Gastrocnemius medialis (tissue), 4 donors: ENCODE measurements at regions not wholly inside any gene's neighbourhood (a gene's known extent, or its start where the extent isn't known, plus 50 kb on each side); places are given as distances from the start of the nearest gene placed in this dataset.

Experiments used
- ATAC-seq, 2 donors: fragments of 150-250 bp; one replicate each; pipeline ENCODE4 v1.9.1; 2016
- DNase-seq, 2 donors: peaks; one replicate each; pipeline ENCODE4 v3.0.0-alpha.2; 2019
- H3K27ac ChIP-seq, 4 donors: fragments of 200-600 bp; sonication (generic); 1 replicate in 1 of 4; 2 replicates in 3 of 4; pipeline ENCODE4 v1.5.1; 2016 to 2018; ENCODE audit warnings: mild to moderate bottlenecking in 2 of 4, moderate library complexity in 1 of 4
- H3K27me3 ChIP-seq, 3 donors: fragments of 200-600 bp; sonication (generic) in 2 of 3; 1 replicate in 1 of 3; 2 replicates in 2 of 3; pipeline versions ENCODE4 v1.5.1 to v1.6.0; 2016 to 2019; ENCODE audit warnings: mild to moderate bottlenecking in 1 of 3, moderate library complexity in 1 of 3
- H3K36me3 ChIP-seq, 2 donors: fragments of 200-600 bp; sonication (generic) in 1 of 2; one replicate each; pipeline ENCODE4 v1.5.1; 2017 to 2018
- H3K4me1 ChIP-seq, 2 donors: fragments of 200-600 bp; sonication (generic) in 1 of 2; one replicate each; pipeline ENCODE4 v1.5.1; 2016 to 2017; ENCODE audit warnings: mild to moderate bottlenecking in 2 of 2
- H3K4me3 ChIP-seq, 4 donors: fragments of 200-600 bp; sonication (generic) in 3 of 4; 1 replicate in 1 of 4; 2 replicates in 3 of 4; pipeline ENCODE4 v1.5.1; 2016 to 2019; ENCODE audit warnings: mild to moderate bottlenecking in 2 of 4
- H3K9me3 ChIP-seq, 3 donors: fragments of 200-600 bp; sonication (generic) in 2 of 3; 1 replicate in 1 of 3; 2 replicates in 2 of 3; pipeline ENCODE4 v1.5.1; 2016 to 2019
- CTCF ChIP-seq, 5 experiments: fragments of 450-650 bp in 3 of 5; fragments of 200-600 bp in 2 of 5; sonication (generic) in 2 of 5; IDR thresholded peaks in 4 of 5; conservative IDR thresholded peaks in 1 of 5; 1 replicate in 4 of 5; 2 replicates in 1 of 5; pipeline ENCODE4 v1.5.1; 2016 to 2019; ENCODE audit warnings: antibody characterized with exemption in 5 of 5, mild to moderate bottlenecking in 3 of 5, moderate library complexity in 3 of 5
- POLR2A ChIP-seq, 2 donors: fragments of 450-650 bp; IDR thresholded peaks; one replicate each; pipeline ENCODE4 v1.6.1; 2017; ENCODE audit warnings: antibody characterized with exemption in 2 of 2, mild to moderate bottlenecking in 2 of 2, moderate library complexity in 2 of 2
- in situ Hi-C, 4 donors: fragments of 200-750 bp; cut with MboI; loops; one replicate each; pipeline versions ENCODE4 v1.15.0 to v1.8.0; 2017; ENCODE audit warnings: low sequenced_read_pairs in 4 of 4
- intact Hi-C: fragments of 100-400 bp; cut with DNase I; formaldehyde crosslinking; loops from one replicate; pipeline ENCODE4 v1.15.1; 2023; ENCODE audit warnings: low total_unique reads

- Histone ChIP-seq H3K4me1 (no peaks in the 10 kb centered on the region), H3K27ac (peak overlapping the region; percentile 76 to 79 (median 78)), H3K36me3 (no peaks in the 10 kb centered on the region), H3K4me3 (peak overlapping the region; percentile 41 to 57 (median 52)), H3K9me3 (no peaks in the 10 kb centered on the region), H3K27me3 (no peaks in the 10 kb centered on the region)
- in situ Hi-C loops (no loop called here), intact Hi-C loops (loop anchor here (1.0 kb wide), 1 partner anchor 140 kb away; the partner anchor contains the start of gene SMAD6)
- peak; percentile 72 to 83 for ATAC-seq
- TF ChIP-seq POLR2A (IDR thresholded peaks at IDR 0.05) (peak; percentile 33 to 50), CTCF (IDR thresholded peaks at IDR 0.05 in 4 of 5, conservative IDR thresholded peaks at IDR 0.05 in 1 of 5) (no peak)
- DNase-seq: peak; percentile 54 to 72
Observed at GRCh38 chr15:66841953-66842681, 140.1 kb downstream of the SMAD6 start.

- DNase-seq (peak; percentile 42 to 68), ATAC-seq (peak; percentile 61 to 75)
- peak overlapping the region; percentile 76 to 79 (median 78) for H3K27ac ChIP-seq
- H3K4me3 ChIP-seq: peak overlapping the region; percentile 43 to 57 (median 48)
- intact Hi-C loops: loop anchor here (1.0 kb wide), 1 partner anchor 141 kb away; the partner anchor contains the start of gene SMAD6
- no peaks in the 10 kb centered on the region for H3K36me3 ChIP-seq
- TF ChIP-seq POLR2A (IDR thresholded peaks at IDR 0.05) (no peak), CTCF (IDR thresholded peaks at IDR 0.05 in 4 of 5, conservative IDR thresholded peaks at IDR 0.05 in 1 of 5) (no peak)
- no peaks in the 10 kb centered on the region for H3K9me3 ChIP-seq
- no peaks in the 10 kb centered on the region for H3K4me1 ChIP-seq
- H3K27me3 ChIP-seq: no peaks in the 10 kb centered on the region
- in situ Hi-C loops: no loop called here
Observed at GRCh38 chr15:66842710-66843441, 140.8 kb downstream of the SMAD6 start.

- in situ Hi-C loops (no loop called here), intact Hi-C loops (no loop called here)
Observed at GRCh38 chr15:66843581-66843980, 141.5 kb downstream of the SMAD6 start.

GRCh38 chr15:66844041-66844746 lies 142.2 kb downstream of the SMAD6 start:
- TF ChIP-seq POLR2A (IDR thresholded peaks at IDR 0.05) (no peak), CTCF (IDR thresholded peaks at IDR 0.05 in 4 of 5, conservative IDR thresholded peaks at IDR 0.05 in 1 of 5) (no peak)
- ATAC-seq (no peak), DNase-seq (no peak)
- no peaks in the 10 kb centered on the region for H3K4me1 ChIP-seq
- H3K9me3 ChIP-seq: no peaks in the 10 kb centered on the region
- intact Hi-C loops: no loop called here
- H3K36me3 ChIP-seq: no peaks in the 10 kb centered on the region
- H3K27me3 ChIP-seq: no peaks in the 10 kb centered on the region
- in situ Hi-C loops: no loop called here
- peak overlapping the region in 1 of 4 donors; percentile 22 for H3K27ac ChIP-seq
- H3K4me3 ChIP-seq: no peak overlapping the region

More at GRCh38 chr15:66843581-66843980, 141.5 kb downstream of the SMAD6 start:
- H3K4me1 ChIP-seq: no peaks in the 10 kb centered on the region
- TF ChIP-seq CTCF (IDR thresholded peaks at IDR 0.05 in 4 of 5, conservative IDR thresholded peaks at IDR 0.05 in 1 of 5) (no peak), POLR2A (IDR thresholded peaks at IDR 0.05) (no peak)
- H3K27ac ChIP-seq: peak overlapping the region in 2 of 4 donors; percentile 76 to 78
- ATAC-seq: no peak
- no peak for DNase-seq
- no peaks in the 10 kb centered on the region for H3K27me3 ChIP-seq
- H3K4me3 ChIP-seq: no peak overlapping the region
- no peaks in the 10 kb centered on the region for H3K36me3 ChIP-seq
- H3K9me3 ChIP-seq: no peaks in the 10 kb centered on the region
